Stimulated activated memory B cell treated with anti-CD40 and anti-IgM and Interleukin-4, amounts not matched to agents 10 μg/mL and 1 μg/mL and 100 μg/mL, for 72 hours (primary cell): ENCODE measurements at regions not wholly inside any gene's neighbourhood (a gene's known extent, or its start where the extent isn't known, plus 50 kb on each side); places are given as distances from the start of the nearest gene placed in this dataset.
"Not testable (repeated sequence)": the region's sequence is repeated elsewhere in the genome, so short reads cannot be mapped to it uniquely, and the experiment has no call there.

Experiments used
- ATAC-seq: fragments of 150-1000 bp; cut with Tn5 transposase; 2 replicates; pipeline ENCODE4 v1.10.0; 2021
- H3K27ac Mint-ChIP-seq: one replicate; pipeline ENCODE4 v1.8.0; 2022; ENCODE audit warnings: mild to moderate bottlenecking, mixed read lengths
- H3K27me3 Mint-ChIP-seq: one replicate; pipeline ENCODE4 v1.8.0; 2022; ENCODE audit warnings: mixed read lengths
- H3K36me3 Mint-ChIP-seq: one replicate; pipeline ENCODE4 v1.8.0; 2022; ENCODE audit warnings: mixed read lengths
- H3K4me1 Mint-ChIP-seq: one replicate; pipeline ENCODE4 v1.8.0; 2022; ENCODE audit warnings: mixed read lengths
- H3K4me3 Mint-ChIP-seq: one replicate; pipeline ENCODE4 v1.8.0; 2022; ENCODE audit warnings: mild to moderate bottlenecking, moderate library complexity, mixed read lengths
- H3K9me3 Mint-ChIP-seq: one replicate; pipeline ENCODE4 v1.8.0; 2022; ENCODE audit warnings: mixed read lengths

- no peaks in the 10 kb centered on the region for H3K36me3 Mint-ChIP-seq
- ATAC-seq = no peak
- no peaks in the 10 kb centered on the region for H3K27me3 Mint-ChIP-seq
Observed at GRCh38 chr7:106590209-106590816, 70.6 kb downstream of the CCDC71L start.

GRCh38 chr7:106589198-106589879 is 71.6 kb downstream of the CCDC71L start:
- H3K36me3 Mint-ChIP-seq = no peaks in the 10 kb centered on the region
- ATAC-seq = no peak
- no peak overlapping the region for H3K27ac Mint-ChIP-seq
- H3K27me3 Mint-ChIP-seq = no peaks in the 10 kb centered on the region
- H3K4me3 Mint-ChIP-seq = no peak overlapping the region
- no peaks in the 10 kb centered on the region for H3K4me1 Mint-ChIP-seq
- H3K9me3 Mint-ChIP-seq = no peaks in the 10 kb centered on the region

More at GRCh38 chr7:106590209-106590816, 70.6 kb downstream of the CCDC71L start:
- no peaks in the 10 kb centered on the region for H3K4me1 Mint-ChIP-seq
- no peaks in the 10 kb centered on the region for H3K9me3 Mint-ChIP-seq
- H3K4me3 Mint-ChIP-seq = no peak overlapping the region
- H3K27ac Mint-ChIP-seq = no peak overlapping the region

DNA sequence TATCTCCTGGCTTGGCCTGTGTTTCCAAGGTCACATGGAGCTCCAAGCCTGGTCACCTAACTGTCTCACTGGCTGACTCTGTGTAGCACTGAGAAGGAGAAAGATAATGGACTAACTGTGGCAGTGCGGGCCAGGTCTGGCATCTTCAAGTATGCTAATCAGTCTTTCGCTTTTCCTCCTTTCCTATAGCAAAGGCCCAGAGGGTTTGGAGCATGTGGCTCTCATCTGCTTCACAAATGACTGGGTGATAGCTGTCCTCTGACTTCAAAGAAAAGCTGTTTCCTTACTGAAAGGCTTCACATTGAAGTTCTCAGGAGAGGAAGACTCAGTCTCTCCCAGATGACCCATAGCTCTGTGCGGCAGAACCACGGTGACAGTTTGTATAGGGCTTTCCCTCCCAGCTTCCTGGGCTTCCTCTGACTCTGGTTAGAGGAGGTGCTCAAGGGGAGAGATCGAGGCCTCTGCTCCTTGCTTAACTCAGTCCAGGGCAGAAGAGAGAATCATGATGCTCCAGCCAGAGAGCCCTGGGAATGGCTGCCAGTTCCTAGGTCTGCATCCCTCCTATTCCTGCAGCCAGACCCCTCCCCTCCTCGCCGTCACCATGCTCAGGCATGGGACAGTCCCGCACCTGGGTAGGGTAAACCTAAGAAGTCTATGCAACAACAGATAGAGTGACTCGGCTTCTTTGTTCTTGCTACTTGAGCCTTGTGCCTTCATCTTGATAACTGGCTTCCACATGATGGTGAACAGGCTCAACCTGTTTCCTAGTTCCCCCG is 72.3 kb downstream of the CCDC71L start:
- peaks cover 2% of the 10 kb centered on the region for H3K9me3 Mint-ChIP-seq
- no peaks in the 10 kb centered on the region for H3K4me1 Mint-ChIP-seq
- no peak for ATAC-seq
- no peaks in the 10 kb centered on the region for H3K36me3 Mint-ChIP-seq
- no peaks in the 10 kb centered on the region for H3K27me3 Mint-ChIP-seq
- no peak overlapping the region for H3K4me3 Mint-ChIP-seq
- H3K27ac Mint-ChIP-seq = no peak overlapping the region

GRCh38 chr7:106584914-106585759 is 75.8 kb downstream of the CCDC71L start:
- H3K4me3 Mint-ChIP-seq = no peak overlapping the region
- no peak overlapping the region for H3K27ac Mint-ChIP-seq
- H3K36me3 Mint-ChIP-seq = no peaks in the 10 kb centered on the region
- peaks cover 3% of the 10 kb centered on the region for H3K9me3 Mint-ChIP-seq
- H3K4me1 Mint-ChIP-seq = no peaks in the 10 kb centered on the region
- ATAC-seq = no peak
- no peaks in the 10 kb centered on the region for H3K27me3 Mint-ChIP-seq

DNA sequence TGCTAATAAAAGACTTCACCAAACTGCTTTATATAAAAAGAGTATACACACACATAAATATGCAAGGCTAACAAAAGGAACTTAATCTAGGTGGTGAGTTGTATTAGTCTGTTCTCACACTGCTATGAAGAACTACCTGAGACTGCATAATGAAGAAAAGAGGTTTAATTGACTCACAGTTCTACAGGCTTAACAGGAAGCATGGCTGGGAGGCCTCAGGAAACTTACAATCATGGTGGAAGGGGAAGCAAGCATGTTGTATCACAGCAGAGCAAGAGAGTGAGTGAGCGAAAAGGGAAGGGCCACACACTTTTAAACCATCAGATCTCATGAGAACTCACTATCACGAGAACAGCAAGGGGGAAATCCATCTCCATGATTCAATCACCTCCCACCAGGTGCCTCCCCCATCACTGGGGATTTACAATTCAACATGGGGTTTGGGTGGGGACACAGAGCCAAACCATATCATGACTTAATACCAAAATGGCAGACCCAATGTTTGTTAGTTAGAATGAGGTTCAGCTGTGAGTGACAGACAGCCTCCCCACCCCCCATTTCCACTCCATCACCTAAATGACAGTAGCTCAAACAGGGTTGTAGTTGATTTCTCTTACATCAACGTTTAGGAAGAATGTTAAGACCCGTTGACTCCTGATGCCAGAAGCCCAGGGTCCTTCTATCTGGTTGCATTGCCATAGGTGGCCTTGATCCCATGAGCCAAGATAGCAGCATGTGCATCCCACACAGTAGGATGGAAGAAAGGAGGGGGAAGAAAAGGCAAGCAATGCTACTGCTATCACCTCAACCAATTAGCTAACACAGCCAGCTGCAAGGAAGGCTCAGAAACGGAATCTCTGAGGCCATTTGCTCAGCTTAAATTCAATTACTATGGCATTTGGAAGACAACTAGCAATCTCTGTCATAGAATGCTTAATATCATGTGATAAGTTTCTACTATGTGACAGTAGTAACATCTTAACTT is 77.0 kb downstream of the CCDC71L start:
- no peak for ATAC-seq
- Mint-ChIP-seq H3K9me3 (peaks cover 3% of the 10 kb centered on the region), H3K36me3 (no peaks in the 10 kb centered on the region), H3K4me1 (no peaks in the 10 kb centered on the region), H3K4me3 (no peak overlapping the region), H3K27me3 (no peaks in the 10 kb centered on the region), H3K27ac (no peak overlapping the region)

- H3K4me1 Mint-ChIP-seq = no peaks in the 10 kb centered on the region
- no peaks in the 10 kb centered on the region for H3K27me3 Mint-ChIP-seq
- peaks cover 3% of the 10 kb centered on the region for H3K9me3 Mint-ChIP-seq
- H3K36me3 Mint-ChIP-seq = no peaks in the 10 kb centered on the region
- no peak overlapping the region for H3K27ac Mint-ChIP-seq
- ATAC-seq = no peak
- H3K4me3 Mint-ChIP-seq = no peak overlapping the region
Observed at GRCh38 chr7:106583100-106583499, 77.9 kb downstream of the CCDC71L start.

DNA sequence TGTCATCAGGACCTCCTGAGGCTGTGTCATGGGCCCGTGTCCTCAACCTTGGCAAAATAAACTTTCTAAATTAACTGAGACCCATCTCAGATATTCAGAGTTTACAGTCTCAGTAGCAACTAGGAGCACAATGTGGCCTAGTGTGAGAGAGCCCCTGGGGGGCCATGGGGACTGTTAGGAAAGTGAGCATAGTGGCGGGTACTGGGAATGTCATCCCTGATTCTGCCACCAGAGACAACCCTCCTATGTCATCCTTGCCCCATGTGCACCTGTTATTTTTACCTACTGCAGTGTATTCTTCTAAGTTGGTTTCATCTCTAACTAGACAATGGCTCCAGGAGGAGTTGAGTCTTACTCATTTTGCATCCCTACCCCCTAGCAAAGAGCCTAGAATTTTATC is 78.6 kb downstream of the CCDC71L start:
- H3K4me3 Mint-ChIP-seq = no peak overlapping the region
- no peaks in the 10 kb centered on the region for H3K4me1 Mint-ChIP-seq
- peaks cover 3% of the 10 kb centered on the region for H3K9me3 Mint-ChIP-seq
- H3K27ac Mint-ChIP-seq = no peak overlapping the region
- no peaks in the 10 kb centered on the region for H3K36me3 Mint-ChIP-seq
- no peak for ATAC-seq
- peaks cover under 1% of the 10 kb centered on the region for H3K27me3 Mint-ChIP-seq

- H3K4me3 Mint-ChIP-seq, H3K36me3 Mint-ChIP-seq: not testable (repeated sequence)
- H3K27ac Mint-ChIP-seq = peak overlapping the region; percentile 2
Observed at GRCh38 chr7:106579086-106579485, 81.9 kb downstream of the CCDC71L start.

DNA sequence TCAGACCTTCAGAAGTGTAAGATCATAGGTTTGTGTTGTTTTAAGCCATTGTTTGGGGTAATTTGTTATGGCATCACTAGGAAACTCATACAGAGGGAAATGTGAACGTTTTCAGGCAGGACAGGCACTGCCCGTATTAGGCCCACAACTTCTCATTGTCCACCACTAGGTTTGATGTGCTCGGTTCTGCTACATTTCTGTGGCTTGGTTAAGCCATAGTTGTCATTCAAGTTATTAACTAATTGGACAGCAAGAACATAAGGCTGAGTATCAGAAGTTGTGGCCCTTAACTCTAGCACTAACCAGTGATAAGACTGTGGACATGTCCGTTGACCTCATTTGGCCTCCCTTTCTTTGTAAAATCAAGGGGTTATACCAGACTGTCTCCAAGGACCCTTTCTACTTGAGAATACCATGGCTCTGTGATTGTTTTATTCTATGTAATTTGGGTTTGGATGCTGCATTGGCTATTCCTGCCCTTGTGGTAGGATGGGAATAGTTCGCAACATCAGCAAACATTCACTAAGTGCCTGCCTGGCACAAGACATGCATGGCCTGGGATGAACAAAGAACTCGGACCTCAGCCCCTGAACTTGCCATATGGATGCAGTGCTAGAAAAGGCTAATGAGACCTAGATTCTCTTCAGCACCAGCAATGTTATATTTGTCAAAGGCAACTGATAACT is 85.7 kb downstream of the CCDC71L start:
- no peaks in the 10 kb centered on the region for H3K9me3 Mint-ChIP-seq
- ATAC-seq = no peak
- no peaks in the 10 kb centered on the region for H3K4me1 Mint-ChIP-seq
- H3K36me3 Mint-ChIP-seq = no peaks in the 10 kb centered on the region
- H3K27ac Mint-ChIP-seq = no peak overlapping the region
- peaks cover 19% of the 10 kb centered on the region for H3K27me3 Mint-ChIP-seq
- H3K4me3 Mint-ChIP-seq = no peak overlapping the region

More at GRCh38 chr7:106579086-106579485, 81.9 kb downstream of the CCDC71L start:
- not testable (repeated sequence) for H3K9me3 Mint-ChIP-seq, H3K27me3 Mint-ChIP-seq, ATAC-seq, H3K4me1 Mint-ChIP-seq

GRCh38 chr7:106573738-106574137 is 87.2 kb downstream of the CCDC71L start:
- Mint-ChIP-seq H3K36me3 (no peaks in the 10 kb centered on the region), H3K4me1 (no peaks in the 10 kb centered on the region)

GRCh38 chr7:106573125-106573663 is 87.8 kb downstream of the CCDC71L start:
- Mint-ChIP-seq H3K4me1 (no peaks in the 10 kb centered on the region), H3K27me3 (peaks cover 31% of the 10 kb centered on the region), H3K36me3 (no peaks in the 10 kb centered on the region), H3K9me3 (no peaks in the 10 kb centered on the region), H3K4me3 (no peak overlapping the region), H3K27ac (no peak overlapping the region)
- no peak for ATAC-seq

More at GRCh38 chr7:106573738-106574137, 87.2 kb downstream of the CCDC71L start:
- ATAC-seq = no peak
- no peak overlapping the region for H3K4me3 Mint-ChIP-seq
- H3K27ac Mint-ChIP-seq = no peak overlapping the region
- peaks cover 31% of the 10 kb centered on the region for H3K27me3 Mint-ChIP-seq
- no peaks in the 10 kb centered on the region for H3K9me3 Mint-ChIP-seq

- Mint-ChIP-seq H3K4me1 (no peaks in the 10 kb centered on the region), H3K36me3 (no peaks in the 10 kb centered on the region), H3K9me3 (no peaks in the 10 kb centered on the region), H3K27me3 (peaks cover 31% of the 10 kb centered on the region), H3K27ac (no peak overlapping the region), H3K4me3 (no peak overlapping the region)
- no peak for ATAC-seq
Observed at GRCh38 chr7:106572394-106573124, 88.4 kb downstream of the CCDC71L start.

GRCh38 chr7:106571563-106571962 is 89.4 kb downstream of the CCDC71L start:
- H3K4me3 Mint-ChIP-seq = no peak overlapping the region
- H3K27me3 Mint-ChIP-seq = peaks cover 23% of the 10 kb centered on the region
- peak; percentile 20 for ATAC-seq
- no peaks in the 10 kb centered on the region for H3K4me1 Mint-ChIP-seq
- no peaks in the 10 kb centered on the region for H3K36me3 Mint-ChIP-seq
- H3K9me3 Mint-ChIP-seq = no peaks in the 10 kb centered on the region
- H3K27ac Mint-ChIP-seq = no peak overlapping the region
